GM18498 (cell line): ENCODE measurements at regions not wholly inside any gene's neighbourhood (a gene's known extent, or its start where the extent isn't known, plus 50 kb on each side); places are given as distances from the start of the nearest gene placed in this dataset.

ENCODE experiments used
- ATAC-seq: cut with Tn5 transposase; IDR thresholded peaks from one replicate; pipeline ENCODE4 v1.9.1; 2021; ENCODE audit warnings: mild to moderate bottlenecking, moderate library complexity; ENCODE audit not compliant: unreplicated experiment

DNA sequence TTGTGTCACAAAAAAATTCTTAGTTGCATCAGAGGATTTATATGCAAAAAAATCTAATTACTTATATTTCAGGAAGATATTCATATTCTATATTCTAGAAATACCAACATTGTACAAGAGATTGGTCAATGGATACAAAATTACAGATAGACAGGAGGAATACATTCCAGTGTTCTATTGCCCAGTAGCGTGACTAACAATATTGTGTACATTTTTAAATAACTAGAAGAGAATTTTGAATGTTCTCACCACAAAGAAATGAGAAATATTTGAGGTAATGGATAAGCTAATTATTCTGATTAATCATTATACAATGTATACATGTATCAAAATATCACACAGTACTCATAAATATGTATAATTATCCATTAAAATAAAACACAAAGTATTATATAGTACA, 253.3 kb downstream of the IPMK start:
- ATAC-seq: no peak

DNA sequence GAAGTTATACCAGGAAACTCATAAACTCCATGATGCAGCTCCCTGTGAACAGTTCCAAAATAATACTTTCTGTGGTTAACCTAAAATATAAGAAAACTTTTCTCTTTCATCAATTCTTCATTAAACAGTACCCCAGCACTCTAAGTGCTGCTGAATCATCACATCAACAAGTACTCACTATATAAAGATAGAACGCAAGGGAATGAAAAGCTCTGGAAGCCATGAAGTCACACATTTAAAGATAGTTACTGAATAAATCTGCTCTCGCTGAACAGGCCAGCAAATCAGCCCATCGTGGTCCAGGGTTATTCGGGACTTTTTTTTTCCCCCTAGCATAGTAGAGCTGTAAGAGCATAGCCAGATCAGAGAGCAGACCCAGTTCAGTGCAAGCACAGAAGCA, 254.3 kb downstream of the IPMK start:
- ATAC-seq: no peak

DNA sequence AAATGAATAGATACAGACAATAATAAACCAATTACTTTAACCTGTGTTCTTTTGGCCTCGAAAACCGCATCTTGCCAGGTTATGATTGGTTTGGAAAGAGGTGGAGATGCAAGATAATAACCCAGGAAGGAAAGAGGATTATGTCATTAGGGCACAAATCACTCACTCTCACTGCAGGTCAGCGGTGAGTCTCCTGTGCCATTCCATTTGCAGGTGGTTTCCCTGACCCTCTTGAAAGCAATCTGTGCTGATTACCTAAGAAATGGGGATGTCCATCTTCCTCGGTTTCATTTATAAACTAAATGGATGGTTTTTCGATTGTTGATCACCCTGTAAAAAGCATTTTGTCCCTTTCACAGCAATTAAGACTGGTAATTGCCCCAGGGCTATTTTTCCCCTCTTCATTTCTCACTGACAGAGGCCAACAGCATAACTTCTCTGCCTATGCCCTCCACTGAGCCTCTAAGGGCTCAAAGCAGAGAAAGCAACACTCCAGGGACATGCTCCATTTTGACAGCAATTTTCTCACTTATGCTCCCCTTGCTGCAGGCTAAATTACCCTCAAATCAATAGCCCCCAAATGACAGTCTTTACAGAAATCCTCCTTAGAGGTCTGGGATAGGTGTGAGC, 257.5 kb downstream of the IPMK start:
- ATAC-seq: no peak

DNA sequence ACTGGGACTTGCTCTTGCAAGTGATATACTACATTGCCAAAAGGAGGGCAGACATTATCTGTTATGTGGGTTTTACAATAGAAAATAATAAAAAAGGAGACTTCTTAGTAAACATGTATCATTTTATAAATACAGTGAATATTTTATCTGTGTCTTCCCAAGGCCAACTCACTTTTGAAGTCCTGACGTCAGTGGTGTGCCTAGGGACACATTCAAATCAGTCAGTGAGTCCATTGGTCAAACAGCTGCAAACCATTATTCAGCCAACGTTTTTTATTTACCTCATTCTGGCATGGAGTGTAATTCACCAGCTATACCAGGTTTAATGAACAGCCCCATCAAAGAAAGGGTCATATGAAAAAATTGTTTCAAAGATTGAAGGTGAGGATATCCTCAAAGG, 263.7 kb downstream of the IPMK start:
- no peak for ATAC-seq

DNA sequence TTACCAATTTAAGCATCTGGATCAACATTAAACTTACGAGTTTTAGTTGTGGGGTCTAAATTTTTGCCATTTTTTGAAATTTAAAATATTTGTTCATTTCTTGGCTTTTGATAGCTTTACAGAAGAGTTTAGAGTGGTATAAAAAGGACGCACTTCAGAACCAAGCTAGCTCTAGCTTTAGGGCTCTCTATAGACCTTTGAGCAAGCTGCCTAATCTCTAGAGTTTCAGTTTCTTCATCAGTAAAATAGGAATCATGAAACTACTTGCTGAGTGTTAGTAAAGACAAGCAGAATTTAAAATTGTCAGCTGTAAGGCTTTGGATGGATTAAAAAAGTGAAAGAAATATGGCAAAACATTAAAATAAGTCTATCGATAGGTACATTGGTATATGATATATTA, 266.5 kb downstream of the IPMK start:
- no peak for ATAC-seq

DNA sequence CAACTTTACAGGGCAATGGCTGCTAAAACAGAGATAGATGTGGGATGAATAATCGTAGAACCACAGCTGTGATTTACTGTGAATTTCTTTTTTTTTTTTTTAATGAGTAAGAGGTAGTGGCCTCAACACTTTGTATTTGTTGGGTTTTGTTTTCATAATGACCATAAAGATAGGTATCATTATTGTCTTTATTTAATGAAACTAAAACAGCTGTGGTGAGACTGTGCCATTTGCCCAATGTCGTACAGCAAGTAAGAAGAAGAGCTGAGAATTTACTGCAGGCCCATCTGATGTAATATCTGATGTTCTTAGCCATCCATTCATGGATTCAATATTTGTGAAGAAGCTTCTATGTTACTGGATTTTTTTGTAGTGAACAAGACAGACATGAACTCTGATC, 271.2 kb downstream of the IPMK start:
- no peak for ATAC-seq

DNA sequence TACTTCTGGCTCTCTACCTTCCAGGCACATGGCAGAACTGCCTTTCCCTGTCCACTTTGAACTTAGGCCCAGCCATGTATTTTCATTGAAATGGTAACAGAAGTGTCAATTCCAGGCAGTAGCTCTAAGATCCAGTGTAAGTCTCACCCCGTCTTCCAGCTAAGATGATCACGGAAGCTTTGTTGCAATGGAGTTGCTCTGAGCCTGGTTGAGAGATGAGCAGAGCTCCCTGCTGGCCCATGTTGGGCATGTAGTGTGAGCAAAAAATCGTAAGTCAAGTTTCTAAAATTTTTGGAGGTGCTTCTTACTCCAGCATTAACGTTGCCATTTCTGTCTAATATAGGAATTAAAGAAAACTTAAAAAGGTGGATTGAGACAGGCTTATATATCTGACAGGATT, 274.4 kb downstream of the IPMK start:
- ATAC-seq: no peak

DNA sequence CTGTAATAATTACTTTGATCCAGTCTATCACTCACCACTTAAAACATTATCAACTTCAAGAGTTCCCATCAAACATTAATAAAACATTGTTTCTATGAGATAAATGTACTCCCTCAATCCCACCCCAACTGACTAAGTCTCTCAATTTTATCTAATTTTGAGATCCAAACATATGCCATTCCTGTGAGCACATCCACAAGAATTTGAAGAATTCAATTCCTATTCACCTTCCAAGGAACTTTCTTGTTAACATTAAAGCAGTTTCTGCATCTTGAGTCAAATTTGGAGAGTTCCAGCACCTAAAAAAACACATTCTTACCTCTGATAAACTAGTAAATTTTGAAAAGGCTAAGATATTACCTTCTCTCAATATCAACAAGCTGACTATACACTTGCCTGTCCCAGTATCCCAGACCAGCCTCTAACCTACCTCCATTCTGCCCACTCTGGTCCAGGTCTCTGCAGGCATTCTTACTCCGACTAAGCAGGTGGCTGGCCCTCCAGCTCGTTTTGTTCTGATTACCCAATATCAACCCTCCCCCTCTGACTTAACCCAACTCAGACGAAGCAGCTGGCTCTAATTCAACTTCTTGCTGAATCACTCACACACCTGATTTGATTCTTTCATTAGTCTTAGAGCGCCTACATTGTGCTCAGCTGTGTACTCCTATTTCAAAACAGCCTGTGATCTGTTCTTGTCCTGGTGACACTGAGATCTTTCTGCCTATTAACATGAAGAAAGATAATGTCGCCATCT, 275.2 kb downstream of the IPMK start:
- ATAC-seq: no peak

DNA sequence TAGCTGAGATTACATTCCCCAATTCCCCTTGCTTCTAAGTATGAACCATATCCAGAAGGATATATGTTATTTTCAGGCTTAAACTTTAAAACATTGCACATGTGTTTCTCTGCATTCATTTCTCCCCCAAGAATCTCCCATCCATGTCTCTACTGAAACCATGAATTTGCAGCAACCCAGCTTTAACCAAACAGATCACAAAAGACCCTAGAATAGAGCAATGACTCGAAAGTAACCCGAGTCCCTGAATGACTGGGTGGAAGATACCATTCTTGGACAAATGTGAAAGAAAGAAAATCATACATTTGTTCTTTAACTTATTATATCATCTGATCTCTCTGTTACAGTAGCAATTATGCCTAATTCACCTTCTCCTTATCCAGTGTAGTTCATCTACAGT, 278.7 kb downstream of the IPMK start:
- ATAC-seq: no peak

DNA sequence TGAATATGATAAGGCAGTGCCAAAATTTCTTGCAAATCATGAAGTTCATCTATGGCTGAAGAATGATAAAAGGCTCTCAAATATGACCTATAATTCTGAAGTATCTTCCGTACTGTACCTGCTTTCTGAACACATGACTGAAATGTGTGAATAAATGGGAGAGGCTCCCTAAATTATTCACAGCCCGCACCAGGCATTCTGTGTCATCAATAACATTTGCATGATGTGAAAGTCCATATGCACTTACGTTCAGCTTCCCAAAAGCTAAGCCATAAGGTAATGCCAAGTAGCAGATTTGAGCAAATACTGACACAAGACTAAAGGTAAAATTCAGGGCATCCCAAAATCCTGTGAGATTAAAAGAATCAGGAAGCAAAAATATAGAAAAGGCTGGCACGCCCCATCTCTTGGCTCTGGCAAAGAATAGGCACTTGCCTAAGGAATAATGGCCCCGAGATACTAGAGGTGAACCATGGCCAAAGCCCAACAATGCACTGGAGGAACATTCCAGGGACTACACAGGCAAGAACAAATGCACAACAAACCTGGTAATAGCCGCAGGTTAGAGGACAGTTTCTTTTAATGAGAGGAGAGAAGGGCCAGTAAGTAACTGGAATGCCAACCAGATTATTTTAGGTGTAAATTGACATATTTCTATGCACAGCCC, 280.5 kb downstream of the IPMK start:
- no peak for ATAC-seq

DNA sequence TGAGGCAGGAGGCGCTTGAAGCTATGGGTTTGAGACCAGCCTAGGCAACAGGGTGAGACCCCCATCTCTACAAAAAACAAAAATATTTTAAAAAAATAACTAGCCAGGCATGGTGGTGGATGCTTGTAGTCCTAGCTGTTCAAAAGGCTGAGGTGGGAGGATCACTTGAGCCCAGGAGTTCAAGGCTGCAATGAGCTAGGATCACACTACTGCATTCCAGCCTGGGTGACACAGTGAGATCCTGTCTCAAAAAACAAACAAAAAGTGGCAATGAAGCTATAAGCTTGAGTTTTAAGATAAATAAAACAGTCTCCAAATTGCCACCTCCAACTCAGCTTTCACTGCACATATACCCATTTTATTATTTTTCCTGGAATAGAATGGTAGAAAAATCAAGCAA, 281.3 kb downstream of the IPMK start:
- ATAC-seq: no peak

DNA sequence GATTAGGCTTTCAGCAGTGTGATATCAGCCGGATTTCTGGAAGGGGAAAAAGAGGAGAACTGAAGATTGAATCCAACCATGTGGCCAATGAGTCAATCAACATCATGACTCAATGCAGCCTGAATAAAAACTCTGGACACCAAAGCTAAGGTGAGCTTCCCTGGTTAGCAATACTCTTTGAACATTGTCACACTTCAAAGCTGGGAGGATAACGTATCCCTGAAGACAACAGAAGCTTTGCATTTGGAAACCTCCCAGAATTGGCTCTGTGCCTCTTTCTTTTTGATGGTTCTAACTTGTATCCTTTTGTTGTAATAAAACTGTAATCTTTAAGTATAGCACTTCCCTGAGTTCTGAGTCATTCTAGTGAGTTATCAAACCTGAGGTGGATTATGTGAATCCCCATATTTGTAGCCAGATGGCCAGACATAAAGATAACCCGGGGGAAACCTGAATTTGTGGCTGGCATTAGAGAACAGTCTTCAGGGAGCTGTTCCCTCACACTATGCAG, 284.4 kb downstream of the IPMK start:
- no peak for ATAC-seq

DNA sequence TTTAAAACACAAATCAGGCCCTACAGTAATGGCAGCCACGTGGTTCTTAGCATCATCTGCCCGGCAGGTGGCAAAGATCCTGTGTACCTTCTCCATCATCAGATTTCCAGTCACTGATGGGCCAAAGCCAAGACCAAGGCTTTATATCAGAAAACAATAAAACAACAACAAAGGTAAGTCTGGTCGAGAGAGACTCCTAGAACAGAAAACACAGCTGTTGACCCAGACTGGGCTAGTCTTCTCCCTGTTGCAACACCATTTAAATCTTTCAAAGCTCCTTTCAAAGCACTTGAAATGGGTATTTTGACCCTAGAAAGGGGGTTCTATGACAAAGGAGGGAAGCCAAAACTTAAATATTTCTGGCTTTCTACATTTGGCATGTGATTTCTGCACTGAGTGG, 285.6 kb downstream of the IPMK start:
- ATAC-seq: no peak

DNA sequence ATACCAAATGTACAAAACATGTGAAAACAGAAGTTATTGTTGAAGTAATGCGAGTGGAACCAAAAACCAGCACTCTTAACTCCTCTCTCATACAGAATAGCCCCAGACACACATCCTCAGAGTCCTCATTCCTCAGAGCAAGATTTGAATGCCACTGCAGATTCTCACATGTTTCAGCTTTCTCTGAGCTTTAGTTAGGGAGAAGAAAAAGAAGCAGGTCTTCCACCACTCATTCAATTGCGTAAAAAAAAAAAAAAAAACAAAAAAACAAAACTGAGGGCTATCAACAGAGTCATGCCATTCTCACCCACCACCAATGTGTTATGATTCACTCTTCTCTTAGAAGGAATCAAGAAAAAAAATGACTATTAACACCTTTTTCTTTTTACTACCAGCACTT, 287.7 kb downstream of the IPMK start:
- no peak for ATAC-seq

DNA sequence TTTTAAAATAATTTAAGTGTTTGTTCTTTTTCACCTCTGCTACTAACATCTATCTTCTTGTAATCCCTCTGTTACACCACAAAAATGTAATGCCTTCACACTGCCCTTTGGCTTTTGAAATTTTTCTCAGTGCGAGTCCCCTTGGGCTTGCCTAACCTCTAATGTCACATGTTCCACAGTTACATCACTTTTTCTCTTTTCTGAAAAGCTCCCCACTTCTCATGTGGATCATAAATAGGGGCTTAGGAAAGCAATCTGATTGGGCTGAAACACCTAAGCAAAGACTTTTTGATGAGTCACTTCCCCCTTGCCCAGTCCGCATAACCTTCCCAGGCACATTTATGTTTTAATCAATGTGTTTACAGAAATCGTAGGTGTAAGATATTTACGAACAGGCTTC, 288.2 kb downstream of the IPMK start:
- no peak for ATAC-seq

DNA sequence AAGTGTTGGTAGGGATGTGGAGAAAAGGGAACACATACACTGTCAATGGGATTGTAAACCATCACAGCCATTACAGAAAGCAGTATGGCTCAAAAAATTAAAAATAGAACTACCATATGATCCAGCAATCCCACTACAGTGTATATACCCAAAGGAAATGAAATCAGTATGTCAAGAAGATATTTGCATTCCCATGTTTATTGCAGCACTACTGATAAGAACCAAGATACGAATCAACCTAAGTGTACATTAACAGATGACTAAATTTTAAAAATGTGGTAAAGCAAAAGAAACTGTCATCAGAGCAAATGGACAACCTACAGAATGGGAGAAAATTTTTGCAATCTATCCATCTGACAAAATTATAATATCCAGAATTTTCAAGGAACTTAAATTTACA, 290.4 kb downstream of the IPMK start:
- ATAC-seq: no peak

DNA sequence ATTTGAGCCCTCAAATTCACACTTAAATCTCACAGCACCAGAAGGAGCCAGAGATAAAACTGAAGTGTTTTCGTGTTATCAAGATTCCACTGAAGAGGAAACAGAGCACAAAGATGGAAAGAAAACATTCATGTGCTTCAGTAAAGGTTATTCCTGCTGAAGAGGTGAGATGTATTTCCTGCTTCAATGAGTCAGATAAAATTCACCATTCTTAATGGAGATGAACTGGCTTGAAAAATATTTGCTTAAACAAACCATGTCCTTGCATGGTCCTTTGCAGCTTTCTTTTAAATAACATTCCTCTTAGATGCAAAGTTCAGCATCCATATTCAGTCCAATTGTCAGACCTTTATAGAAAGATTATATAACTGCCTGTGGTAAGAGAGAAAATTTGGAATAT, 294.2 kb downstream of the IPMK start:
- no peak for ATAC-seq

DNA sequence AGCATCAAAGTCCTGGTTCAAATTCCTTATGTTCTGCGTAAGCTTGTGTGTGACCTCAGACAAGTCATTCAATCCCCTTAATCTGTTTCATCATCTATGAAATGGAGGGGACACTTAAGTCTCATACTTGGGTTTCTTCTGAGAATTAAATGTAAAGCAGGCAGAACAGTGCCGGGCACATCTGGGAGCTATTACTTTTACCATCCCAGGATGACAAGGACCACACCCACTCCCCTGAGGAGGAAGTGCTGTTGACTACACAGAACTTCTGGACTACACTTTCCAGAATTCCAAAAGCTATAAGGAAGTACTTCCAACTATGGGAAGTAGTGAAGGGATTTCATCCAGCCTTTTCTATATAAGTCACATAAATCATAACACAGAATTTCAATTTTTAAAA, 294.9 kb downstream of the IPMK start:
- ATAC-seq: no peak

DNA sequence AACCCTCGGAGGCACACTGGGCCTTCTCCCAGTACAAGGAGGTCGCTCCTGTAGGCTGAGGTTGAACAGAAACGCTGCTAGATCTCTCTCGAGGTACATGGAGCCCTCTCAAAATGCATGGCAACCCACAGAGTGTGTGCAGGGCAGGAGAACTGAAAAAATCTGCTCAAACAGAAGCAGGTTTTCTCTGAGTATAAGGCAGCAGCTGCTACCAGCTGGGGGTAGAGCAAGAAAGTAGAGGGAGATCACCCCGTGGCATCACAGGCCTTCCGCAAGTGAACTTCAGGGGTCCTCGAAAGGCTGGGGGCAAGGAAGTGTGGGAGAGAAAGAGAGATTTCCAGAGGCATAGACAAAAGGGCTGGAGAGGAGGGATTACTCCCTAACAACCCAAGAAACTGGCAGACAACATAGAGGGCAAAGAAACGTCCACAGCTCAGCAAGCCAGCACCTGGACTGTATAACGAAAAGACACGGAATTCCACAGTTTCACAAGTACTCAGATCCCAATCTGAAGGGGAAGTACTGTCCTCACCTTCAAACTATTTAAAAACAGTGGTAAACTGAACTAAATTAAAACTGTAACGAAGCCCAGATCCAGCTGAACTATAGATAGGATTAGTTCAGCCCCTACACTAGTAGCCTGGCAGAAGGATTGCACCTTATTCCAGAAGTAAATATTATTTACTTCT, 299.2 kb downstream of the IPMK start:
- ATAC-seq: no peak

DNA sequence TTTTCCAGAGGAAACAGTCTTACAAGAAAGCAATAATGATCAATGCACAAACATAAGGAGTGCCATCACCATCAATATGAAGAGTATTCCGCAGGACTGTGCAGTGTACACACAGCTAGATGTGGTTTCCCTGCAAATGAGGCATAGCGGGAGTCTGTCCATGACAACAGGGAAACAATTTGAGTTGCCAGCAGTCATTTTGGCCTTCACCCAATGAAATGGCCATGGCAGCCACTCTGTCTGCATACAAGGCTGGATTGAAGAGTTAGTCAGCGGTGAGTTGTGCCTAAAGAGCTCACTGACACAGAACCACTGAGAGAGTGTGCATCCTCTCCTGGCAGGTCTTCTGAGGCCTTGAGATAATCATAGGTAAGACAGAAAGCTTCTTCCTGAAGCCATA, 303.3 kb downstream of the IPMK start:
- no peak for ATAC-seq

DNA sequence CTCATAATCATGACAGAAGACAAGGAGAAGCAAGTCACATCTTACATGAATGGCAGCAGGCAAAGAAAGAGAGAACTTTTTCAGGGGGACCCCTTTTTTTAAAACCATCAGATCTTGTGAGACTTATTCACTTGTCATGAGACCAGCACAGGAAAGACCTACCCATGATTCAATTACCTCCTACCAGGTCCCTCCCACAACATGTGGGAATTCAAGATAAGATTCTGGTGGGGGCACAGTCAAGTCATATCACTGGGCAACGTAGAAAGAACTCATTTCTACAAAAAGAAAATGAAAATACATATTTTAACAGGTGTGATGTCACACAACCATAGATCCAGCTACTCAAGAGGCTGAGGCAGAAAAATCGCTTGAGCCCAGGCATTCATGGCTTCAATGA, 304.1 kb downstream of the IPMK start:
- no peak for ATAC-seq

DNA sequence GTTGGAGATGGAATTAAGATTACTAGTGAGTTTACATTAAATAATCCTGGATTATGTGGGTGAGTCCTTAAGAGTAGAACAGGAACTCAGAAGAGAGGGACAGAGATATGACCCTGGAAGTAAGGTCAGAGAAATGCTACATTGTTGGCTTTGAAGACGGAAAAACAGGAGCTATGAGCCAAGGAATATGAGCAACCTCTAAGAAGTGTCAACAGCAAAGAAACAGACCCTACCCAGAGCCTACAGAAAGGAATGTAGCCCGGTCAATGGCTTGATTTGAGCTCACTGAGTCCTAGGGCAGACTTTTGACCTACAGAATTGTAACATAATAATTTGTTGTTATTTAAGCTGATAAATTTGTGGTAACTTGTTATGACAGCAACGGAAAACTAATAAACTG, 304.9 kb downstream of the IPMK start:
- no peak for ATAC-seq
